ELR (cell line): ENCODE measurements at regions not wholly inside any gene's neighbourhood (a gene's known extent, or its start where the extent isn't known, plus 50 kb on each side); places are given as distances from the start of the nearest gene placed in this dataset.
"Not testable (repeated sequence)": the region's sequence is repeated elsewhere in the genome, so short reads cannot be mapped to it uniquely, and the experiment has no call there.

Experiments
- DNase-seq: peaks from one replicate; pipeline ENCODE4 v3.0.0-alpha.2; 2015; ENCODE audit warnings: low read depth

GRCh38 chr2:40700231-40700954 is 248.5 kb upstream of the SLC8A1 start:
- no peak for DNase-seq

GRCh38 chr2:40712197-40712894 is 260.5 kb upstream of the SLC8A1 start:
- DNase-seq = not testable (repeated sequence)

GRCh38 chr2:40716879-40717278 is 265.0 kb upstream of the SLC8A1 start:
- DNase-seq = peak; percentile 96

GRCh38 chr2:40719414-40719813 is 267.5 kb upstream of the SLC8A1 start:
- no peak for DNase-seq

GRCh38 chr2:40721595-40721994 is 269.7 kb upstream of the SLC8A1 start:
- peak; percentile 71 for DNase-seq

GRCh38 chr2:40723194-40723593 is 271.3 kb upstream of the SLC8A1 start:
- DNase-seq = no peak

GRCh38 chr2:40725040-40725439 is 273.1 kb upstream of the SLC8A1 start:
- no peak for DNase-seq

GRCh38 chr2:40725950-40726349 is 274.1 kb upstream of the SLC8A1 start:
- DNase-seq = no peak

- peak; percentile 94 for DNase-seq
These were observed 282.9 kb upstream of the SLC8A1 start for GRCh38 chr2:40734797-40735196.

GRCh38 chr2:40737180-40737579 is 285.3 kb upstream of the SLC8A1 start:
- no peak for DNase-seq

GRCh38 chr2:40740419-40740818 is 288.5 kb upstream of the SLC8A1 start:
- no peak for DNase-seq

- DNase-seq = peak; percentile 36
These were observed 289.6 kb upstream of the SLC8A1 start for GRCh38 chr2:40741532-40741931.

- no peak for DNase-seq
These were observed 294.3 kb upstream of the SLC8A1 start for GRCh38 chr2:40746191-40746590.

GRCh38 chr2:40751981-40752380 is 300.1 kb upstream of the SLC8A1 start:
- DNase-seq = peak; percentile 27

- no peak for DNase-seq
These were observed 300.9 kb upstream of the SLC8A1 start for GRCh38 chr2:40752796-40753195.

- DNase-seq = no peak
These were observed 303.0 kb upstream of the SLC8A1 start for GRCh38 chr2:40754912-40755311.

- no peak for DNase-seq
These were observed 306.7 kb upstream of the SLC8A1 start for GRCh38 chr2:40758401-40759155.

- peak; percentile 72 for DNase-seq
These were observed 308.3 kb upstream of the SLC8A1 start for GRCh38 chr2:40760071-40760666.

GRCh38 chr2:40773291-40773690 is 321.4 kb upstream of the SLC8A1 start:
- DNase-seq = no peak

GRCh38 chr2:40783704-40784103 is 331.8 kb upstream of the SLC8A1 start:
- DNase-seq = no peak

- DNase-seq = no peak
These were observed 334.7 kb upstream of the SLC8A1 start for GRCh38 chr2:40786636-40787035.

- peak; percentile 23 for DNase-seq
These were observed 345.2 kb upstream of the SLC8A1 start for GRCh38 chr2:40797120-40797519.

GRCh38 chr2:40803900-40804299 is 352.0 kb upstream of the SLC8A1 start:
- no peak for DNase-seq
